Mesothelial cell of epicardium (in vitro differentiated cells): ENCODE measurements at regions not wholly inside any gene's neighbourhood (a gene's known extent, or its start where the extent isn't known, plus 50 kb on each side); places are given as distances from the start of the nearest gene placed in this dataset.

Experiments
- DNase-seq, 2 experiments: peaks; one replicate each; pipeline ENCODE4 v3.0.0; 2021; ENCODE audit warnings: low spot score in 2 of 2; ENCODE audit not compliant: unreplicated experiment in 2 of 2
- H3K27ac Mint-ChIP-seq: 2 replicates; pipeline ENCODE4 v1.8.0; 2021; ENCODE audit warnings: mixed read lengths
- H3K27me3 Mint-ChIP-seq: 2 replicates; pipeline ENCODE4 v1.8.0; 2021; ENCODE audit warnings: low read depth, mixed read lengths
- H3K36me3 Mint-ChIP-seq: 2 replicates; pipeline ENCODE4 v1.8.0; 2021; ENCODE audit warnings: mixed read lengths
- H3K4me1 Mint-ChIP-seq: 2 replicates; pipeline ENCODE4 v1.8.0; 2021; ENCODE audit warnings: mixed read lengths
- H3K4me3 Mint-ChIP-seq: 2 replicates; pipeline ENCODE4 v1.8.0; 2021; ENCODE audit warnings: mild to moderate bottlenecking, moderate library complexity, mixed read lengths
- H3K9me3 Mint-ChIP-seq: 2 replicates; pipeline ENCODE4 v1.8.0; 2021; ENCODE audit warnings: mixed read lengths
- TF ChIP-seq, protein P1 (sequence below): fragments of 200-600 bp; sonication (generic); IDR thresholded peaks from one replicate; pipeline ENCODE4 v1.5.0; 2021; ENCODE audit warnings: antibody characterized with exemption; ENCODE audit not compliant: unreplicated experiment

DNA sequence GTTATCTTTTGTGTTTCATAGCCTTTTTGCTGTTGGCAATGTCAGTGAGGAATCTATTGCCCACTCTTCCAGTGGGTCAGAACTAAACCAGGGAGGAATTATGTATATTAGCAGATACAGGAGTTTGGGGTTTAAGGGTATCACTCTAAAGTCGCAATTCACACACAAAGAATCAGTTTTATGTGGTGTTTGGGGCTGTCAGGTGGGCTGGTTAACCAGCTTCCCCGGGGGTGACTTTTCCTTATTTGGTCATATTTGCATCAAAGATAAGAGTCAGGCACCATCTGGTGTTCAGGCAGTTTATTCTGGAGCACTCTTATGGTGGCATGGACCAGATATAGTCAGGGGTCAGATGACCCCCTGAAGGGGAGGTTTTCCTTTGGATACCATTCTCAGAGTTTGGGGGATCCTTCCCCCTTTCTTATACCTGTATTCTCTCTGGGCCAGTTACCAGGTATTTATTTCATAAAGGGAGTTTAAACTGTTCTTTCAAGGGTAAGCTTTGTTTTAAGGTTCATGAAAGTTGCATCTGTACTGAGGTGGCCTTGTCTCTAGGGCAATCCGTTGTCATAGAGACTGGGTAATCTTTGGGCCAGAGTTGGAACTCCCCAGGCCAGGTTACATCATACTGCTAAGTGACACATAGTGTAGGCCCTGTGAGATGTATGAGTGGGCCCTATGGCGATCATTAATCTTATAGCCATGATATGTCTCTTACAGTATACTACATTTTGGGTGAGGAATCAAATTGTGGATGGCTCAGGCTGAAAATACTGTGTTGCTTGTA, 148.2 kb downstream of the RWDD3 start:
- TF ChIP-seq, protein P1, sequence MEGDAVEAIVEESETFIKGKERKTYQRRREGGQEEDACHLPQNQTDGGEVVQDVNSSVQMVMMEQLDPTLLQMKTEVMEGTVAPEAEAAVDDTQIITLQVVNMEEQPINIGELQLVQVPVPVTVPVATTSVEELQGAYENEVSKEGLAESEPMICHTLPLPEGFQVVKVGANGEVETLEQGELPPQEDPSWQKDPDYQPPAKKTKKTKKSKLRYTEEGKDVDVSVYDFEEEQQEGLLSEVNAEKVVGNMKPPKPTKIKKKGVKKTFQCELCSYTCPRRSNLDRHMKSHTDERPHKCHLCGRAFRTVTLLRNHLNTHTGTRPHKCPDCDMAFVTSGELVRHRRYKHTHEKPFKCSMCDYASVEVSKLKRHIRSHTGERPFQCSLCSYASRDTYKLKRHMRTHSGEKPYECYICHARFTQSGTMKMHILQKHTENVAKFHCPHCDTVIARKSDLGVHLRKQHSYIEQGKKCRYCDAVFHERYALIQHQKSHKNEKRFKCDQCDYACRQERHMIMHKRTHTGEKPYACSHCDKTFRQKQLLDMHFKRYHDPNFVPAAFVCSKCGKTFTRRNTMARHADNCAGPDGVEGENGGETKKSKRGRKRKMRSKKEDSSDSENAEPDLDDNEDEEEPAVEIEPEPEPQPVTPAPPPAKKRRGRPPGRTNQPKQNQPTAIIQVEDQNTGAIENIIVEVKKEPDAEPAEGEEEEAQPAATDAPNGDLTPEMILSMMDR: no peak
- Mint-ChIP-seq H3K27me3 (peaks cover 28% of the 10 kb centered on the region), H3K27ac (no peak overlapping the region), H3K4me3 (no peak overlapping the region), H3K9me3 (no peaks in the 10 kb centered on the region), H3K36me3 (no peaks in the 10 kb centered on the region), H3K4me1 (no peaks in the 10 kb centered on the region)
- DNase-seq: no peak

DNA sequence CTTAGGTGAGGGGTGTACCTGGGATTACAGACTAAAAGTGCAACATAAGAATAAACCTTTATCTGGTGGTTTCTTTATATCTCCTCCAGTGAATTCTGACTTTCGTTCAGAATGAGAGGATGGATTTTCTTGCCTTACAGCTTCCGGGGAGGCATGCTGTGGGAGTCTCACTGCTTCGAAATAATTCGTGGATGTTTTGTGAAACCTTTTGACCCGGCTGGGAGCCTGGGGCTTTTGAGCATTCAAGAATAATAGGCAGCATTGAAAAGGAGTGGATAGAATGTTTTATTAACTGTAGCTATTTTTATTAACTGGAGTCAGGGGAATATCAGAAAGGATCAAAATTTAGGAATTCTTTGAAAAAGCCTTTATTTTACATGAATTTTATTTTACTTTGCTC, 149.1 kb downstream of the RWDD3 start:
- Mint-ChIP-seq H3K9me3 (no peaks in the 10 kb centered on the region), H3K4me3 (no peak overlapping the region), H3K27me3 (peaks cover 32% of the 10 kb centered on the region)

DNA sequence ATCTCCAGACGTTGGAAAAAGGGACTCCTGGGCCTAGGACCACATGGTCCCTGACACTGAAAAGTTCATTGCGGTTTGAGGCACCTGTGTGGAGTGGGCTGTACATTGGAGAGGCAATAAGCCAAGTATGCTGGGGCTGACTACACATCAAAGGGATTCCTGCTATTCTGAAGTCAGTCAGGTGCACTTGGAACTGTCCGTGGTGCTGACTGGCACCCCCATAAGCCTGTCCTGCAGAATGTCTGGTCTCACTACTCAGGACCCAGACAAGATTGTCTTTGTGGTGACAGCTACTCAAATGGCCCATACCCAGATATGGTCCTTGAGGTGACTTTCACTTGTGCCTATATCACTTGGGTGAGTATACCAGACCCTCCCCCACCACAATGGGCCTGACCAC, 150.6 kb downstream of the RWDD3 start:
- DNase-seq: peak; percentile 56 to 82
- TF ChIP-seq, protein P1: no peak
- H3K36me3 Mint-ChIP-seq: no peaks in the 10 kb centered on the region
- H3K4me3 Mint-ChIP-seq: no peak overlapping the region
- H3K27me3 Mint-ChIP-seq: peaks cover 25% of the 10 kb centered on the region
- no peaks in the 10 kb centered on the region for H3K9me3 Mint-ChIP-seq
- H3K27ac Mint-ChIP-seq: no peak overlapping the region
- H3K4me1 Mint-ChIP-seq: no peaks in the 10 kb centered on the region

More for the DNA sequence above, 149.1 kb downstream of the RWDD3 start:
- H3K27ac Mint-ChIP-seq: no peak overlapping the region
- H3K4me1 Mint-ChIP-seq: no peaks in the 10 kb centered on the region
- H3K36me3 Mint-ChIP-seq: no peaks in the 10 kb centered on the region
- DNase-seq: no peak
- TF ChIP-seq, protein P1: no peak

DNA sequence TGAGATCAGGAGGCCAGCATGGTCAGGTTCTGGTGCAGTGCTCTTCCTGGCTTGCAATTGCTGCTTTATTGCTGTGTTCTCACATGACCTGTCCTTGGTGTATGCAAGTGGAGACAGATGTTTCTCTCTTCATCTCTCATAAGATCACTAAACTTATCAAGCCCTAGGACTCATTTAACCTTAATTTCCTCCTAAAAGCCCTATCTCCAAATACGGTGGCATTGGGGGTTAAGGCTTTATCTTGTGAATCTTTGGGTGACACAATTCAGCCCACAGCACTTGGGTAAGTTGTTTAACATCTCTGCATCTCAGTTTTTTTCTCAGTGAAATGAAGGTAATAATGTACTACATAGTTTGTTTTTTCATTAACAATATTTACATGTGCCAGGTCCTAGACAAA, 152.4 kb downstream of the RWDD3 start:
- no peaks in the 10 kb centered on the region for H3K4me1 Mint-ChIP-seq
- no peak overlapping the region for H3K4me3 Mint-ChIP-seq
- TF ChIP-seq, protein P1: no peak
- H3K36me3 Mint-ChIP-seq: no peaks in the 10 kb centered on the region
- DNase-seq: no peak
- H3K27ac Mint-ChIP-seq: no peak overlapping the region
- peaks cover 29% of the 10 kb centered on the region for H3K27me3 Mint-ChIP-seq
- H3K9me3 Mint-ChIP-seq: no peaks in the 10 kb centered on the region

DNA sequence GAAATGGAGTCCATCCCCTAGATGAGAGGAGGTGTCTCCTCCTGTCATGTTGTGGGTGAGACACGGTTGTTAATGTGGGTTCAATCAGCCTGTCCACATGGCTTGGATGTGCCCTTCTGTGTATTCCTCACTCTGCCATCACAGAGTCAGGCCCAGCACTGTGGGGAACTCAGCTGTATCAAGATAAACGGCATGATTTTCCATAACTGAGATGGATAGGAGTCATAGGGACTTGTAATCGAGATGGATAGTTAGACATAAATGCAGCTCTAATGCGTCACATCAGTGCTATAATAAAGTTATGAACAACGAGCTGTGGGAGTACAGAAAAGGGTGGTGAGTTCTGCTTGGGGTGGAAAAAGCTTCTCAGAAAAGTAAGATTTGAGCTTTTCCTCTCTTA, 152.9 kb downstream of the RWDD3 start:
- H3K27ac Mint-ChIP-seq: no peak overlapping the region
- TF ChIP-seq, protein P1: no peak
- no peaks in the 10 kb centered on the region for H3K36me3 Mint-ChIP-seq
- no peak for DNase-seq
- no peak overlapping the region for H3K4me3 Mint-ChIP-seq
- no peaks in the 10 kb centered on the region for H3K9me3 Mint-ChIP-seq
- peaks cover 29% of the 10 kb centered on the region for H3K27me3 Mint-ChIP-seq
- H3K4me1 Mint-ChIP-seq: no peaks in the 10 kb centered on the region
